ENCODE measurements at regions not wholly inside any gene's neighbourhood (a gene's known extent, or its start where the extent isn't known, plus 50 kb on each side); places are given as distances from the start of the nearest gene placed in this dataset.
"Not testable (repeated sequence)": the region's sequence is repeated elsewhere in the genome, so short reads cannot be mapped to it uniquely, and the experiment has no call there.

DNA sequence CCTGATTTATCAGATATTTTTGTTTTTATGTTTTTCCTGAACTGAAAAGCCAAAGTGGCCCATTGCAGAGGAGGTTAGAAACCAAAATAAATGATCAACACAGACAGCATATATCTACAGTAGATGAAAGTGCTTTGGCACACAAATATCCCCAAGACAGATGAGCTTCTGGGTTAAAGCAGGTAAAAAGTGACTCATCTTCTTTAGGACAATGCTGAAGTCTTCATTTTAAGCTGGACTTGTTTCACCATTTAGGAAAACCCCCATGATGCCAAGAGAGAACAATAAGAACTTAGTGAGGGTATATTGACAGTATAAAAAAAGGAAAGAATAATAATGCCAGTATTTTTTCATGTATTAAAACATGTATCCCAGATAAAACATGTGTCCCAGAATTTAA is 100.8 kb upstream of the OR9G4 start:
- DNase-seq (ENCODE audit: low read depth in 1 of 2, low spot score in 1 of 2): no peak
- in situ Hi-C loops (cut with HindIII; ENCODE audit: low pct_unique_long_range_greater_than_20kb, low sequenced_read_pairs): no loop called here
- TF ChIP-seq JUND (IDR thresholded peaks at IDR 0.05; ENCODE audit: low read depth): no peak

DNA sequence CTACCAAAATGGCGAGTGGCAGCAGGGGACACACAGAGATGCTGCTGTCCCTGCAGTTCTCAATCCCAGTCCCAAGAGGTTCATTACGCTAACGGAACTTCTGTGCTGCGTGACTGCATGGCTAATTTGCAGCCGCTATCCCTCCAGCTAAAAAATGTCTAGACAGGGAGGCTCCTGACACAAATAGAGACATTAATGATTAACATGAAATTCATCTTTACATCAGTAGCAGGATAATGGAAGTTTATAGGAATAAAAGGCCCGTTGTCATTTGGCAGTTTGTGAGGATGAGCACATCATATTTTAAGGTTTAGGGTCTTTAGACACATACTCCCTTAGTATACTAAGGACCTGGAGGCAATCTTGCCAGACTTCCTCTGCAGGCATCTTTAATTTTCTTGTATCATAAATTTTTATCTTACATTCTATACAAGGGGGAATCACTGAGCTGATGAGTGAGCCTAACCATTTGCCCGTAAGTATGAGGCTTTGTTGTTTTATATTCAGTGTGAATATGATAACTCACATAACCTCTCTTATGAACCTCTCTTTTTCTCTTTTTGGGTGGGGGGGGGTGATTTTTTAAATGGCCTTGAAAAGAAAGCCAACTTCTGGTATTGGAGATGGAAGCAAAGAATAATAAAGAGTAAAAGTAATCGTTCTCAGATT is 99.8 kb upstream of the OR9G4 start:
- no peak for TF ChIP-seq JUND (IDR thresholded peaks at IDR 0.05; ENCODE audit: low read depth)
- in situ Hi-C loops (cut with HindIII; ENCODE audit: low pct_unique_long_range_greater_than_20kb, low sequenced_read_pairs): no loop called here
- DNase-seq (ENCODE audit: low read depth in 1 of 2, low spot score in 1 of 2): no peak

DNA sequence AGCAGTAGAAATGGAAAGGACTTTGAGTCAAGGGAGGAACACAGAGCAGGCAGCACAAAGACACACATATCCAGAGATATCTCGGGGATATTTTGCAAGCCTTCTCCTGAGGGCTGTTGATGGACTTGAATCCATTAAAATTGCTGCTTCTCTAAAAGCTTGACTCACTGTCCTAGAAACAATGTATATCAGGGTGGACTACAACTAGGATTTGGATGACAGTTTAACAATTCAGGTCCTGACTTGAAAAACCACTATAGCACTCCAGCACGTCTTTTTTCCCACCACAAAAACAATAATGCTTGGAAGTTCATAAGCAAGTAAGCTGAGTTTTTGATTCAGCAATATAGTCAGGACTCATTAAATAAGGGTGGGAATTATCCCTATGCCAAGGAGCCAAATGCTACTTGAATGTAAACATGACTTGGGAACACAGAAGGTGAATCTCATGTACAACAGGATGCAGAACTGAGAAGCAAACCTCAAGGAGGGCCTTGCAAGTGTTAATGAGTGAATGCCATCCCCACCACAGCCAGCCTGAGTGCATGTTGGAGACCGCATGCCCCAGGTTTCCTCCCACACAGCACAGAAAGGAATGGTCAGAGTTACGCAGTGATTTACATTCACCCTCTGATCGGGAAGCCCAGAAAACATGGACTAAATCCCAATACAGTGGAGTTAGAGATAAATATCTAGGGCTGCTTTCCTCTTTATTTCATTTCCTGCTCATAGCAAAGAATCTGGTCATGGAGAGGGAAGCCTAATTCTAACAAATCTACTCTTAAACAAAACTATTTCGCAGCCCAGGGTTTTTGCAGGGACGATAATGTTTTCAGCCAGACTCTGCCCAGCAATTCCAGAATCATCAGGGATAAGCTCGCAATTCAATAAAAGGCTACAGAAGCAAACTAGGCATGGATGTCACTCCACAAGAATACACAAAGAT is 98.4 kb upstream of the OR9G4 start:
- in situ Hi-C loops (cut with HindIII; ENCODE audit: low pct_unique_long_range_greater_than_20kb, low sequenced_read_pairs): no loop called here

DNA sequence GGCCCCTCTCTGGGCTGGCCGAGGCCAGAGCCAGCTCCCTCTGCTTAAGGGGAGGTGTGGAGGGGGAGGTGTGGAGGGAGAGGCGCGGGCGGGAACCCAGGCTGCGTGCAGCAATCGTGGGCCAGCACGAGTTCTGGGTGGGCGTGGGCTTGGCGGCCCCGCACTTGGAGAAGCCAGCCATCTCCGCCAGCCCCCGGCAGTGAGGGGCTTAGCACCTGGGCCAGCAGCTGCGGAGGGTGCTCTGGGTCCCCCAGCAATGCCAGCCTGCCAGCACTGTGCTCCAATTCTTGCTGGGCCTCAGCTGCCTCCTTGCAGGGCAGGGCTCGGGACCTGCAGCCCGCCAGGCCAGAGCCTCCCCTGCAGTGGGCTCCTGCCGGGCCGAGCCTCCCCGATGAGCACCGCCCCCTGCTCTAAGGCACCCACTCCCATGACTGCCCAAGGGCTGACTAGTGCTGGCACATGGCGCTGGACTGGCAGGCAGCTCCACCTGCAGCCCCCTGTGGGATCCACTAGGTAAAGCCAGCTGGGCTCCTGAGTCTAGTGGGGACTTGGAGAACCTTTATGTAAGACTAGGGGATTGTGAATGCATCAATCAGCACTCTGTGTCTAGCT is 96.7 kb upstream of the OR9G4 start:
- in situ Hi-C loops (cut with HindIII; ENCODE audit: low pct_unique_long_range_greater_than_20kb, low sequenced_read_pairs): no loop called here
- TF ChIP-seq JUND (IDR thresholded peaks at IDR 0.05; ENCODE audit: low read depth): no peak
- no peak for DNase-seq (ENCODE audit: low read depth in 1 of 2, low spot score in 1 of 2)

More for the DNA sequence above, 98.4 kb upstream of the OR9G4 start:
- no peak for TF ChIP-seq JUND (IDR thresholded peaks at IDR 0.05; ENCODE audit: low read depth)
- DNase-seq (ENCODE audit: low read depth in 1 of 2, low spot score in 1 of 2): peak in 1 of 2 experiments; percentile 21

DNA sequence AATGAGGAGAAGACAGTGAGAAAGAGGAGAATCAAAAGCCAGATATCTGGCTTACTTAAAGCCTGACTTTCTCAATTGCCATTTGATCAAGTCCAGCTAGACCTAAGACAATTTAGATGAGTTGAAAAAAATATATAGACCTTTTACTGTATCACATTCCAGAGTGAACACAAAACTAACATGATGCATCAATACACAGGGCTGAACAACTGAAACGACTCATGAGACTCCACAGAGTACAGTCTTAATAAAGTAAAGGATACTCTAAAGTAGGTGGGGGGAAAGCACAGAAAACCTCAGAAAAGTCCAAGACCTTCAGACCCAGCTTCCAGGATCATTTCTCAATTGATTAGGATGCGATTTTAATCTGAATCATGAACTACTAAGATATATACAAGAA is 95.3 kb upstream of the OR9G4 start:
- no peak for TF ChIP-seq JUND (IDR thresholded peaks at IDR 0.05; ENCODE audit: low read depth)
- in situ Hi-C loops (cut with HindIII; ENCODE audit: low pct_unique_long_range_greater_than_20kb, low sequenced_read_pairs): no loop called here
- no peak for DNase-seq (ENCODE audit: low read depth in 1 of 2, low spot score in 1 of 2)

DNA sequence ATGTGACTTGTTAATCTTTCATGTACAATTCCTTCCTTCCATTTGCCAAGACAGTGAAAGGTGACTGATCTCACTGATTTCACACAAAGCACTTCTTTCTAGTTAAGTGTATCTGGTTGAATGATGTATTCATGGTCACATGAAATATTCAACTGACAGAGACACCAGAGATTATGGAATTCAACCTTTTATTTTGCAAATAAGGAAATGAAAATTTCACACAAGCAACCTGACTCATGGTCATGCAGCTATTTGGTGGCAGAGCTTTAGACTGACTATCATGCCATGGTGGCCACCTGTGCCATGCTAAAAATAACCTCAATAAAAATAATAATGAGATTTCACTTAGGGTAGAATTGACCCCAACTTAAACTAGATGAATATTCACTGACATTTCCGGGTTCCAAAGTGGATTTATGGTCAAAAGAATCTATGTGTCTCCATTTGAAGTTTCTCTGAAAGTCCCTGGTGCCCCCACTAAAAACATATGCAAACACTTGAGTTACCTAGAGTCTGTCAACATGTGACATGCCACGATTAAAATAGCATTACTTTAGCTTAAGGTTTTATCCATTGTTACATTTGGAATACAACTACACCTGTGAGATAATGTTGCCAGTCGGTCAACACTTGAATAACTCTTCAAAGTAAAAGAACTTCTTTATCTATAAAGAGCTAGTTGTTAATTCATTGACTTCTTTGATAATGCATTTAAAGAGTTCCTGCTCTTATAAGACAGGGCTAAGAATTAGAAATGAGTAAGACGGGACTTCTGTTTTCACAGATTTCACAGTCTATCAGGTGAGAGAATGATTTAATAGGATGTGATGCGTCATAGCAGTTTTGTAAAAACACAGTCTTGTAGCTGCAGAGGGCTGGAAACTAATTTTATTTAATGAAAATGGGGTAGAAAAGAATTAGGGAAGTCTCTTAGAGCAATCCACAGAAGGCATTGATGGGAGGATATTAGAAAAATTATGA is 94.6 kb upstream of the OR9G4 start:
- DNase-seq (ENCODE audit: low read depth in 1 of 2, low spot score in 1 of 2): no peak
- TF ChIP-seq JUND (IDR thresholded peaks at IDR 0.05; ENCODE audit: low read depth): no peak
- in situ Hi-C loops (cut with HindIII; ENCODE audit: low pct_unique_long_range_greater_than_20kb, low sequenced_read_pairs): no loop called here

DNA sequence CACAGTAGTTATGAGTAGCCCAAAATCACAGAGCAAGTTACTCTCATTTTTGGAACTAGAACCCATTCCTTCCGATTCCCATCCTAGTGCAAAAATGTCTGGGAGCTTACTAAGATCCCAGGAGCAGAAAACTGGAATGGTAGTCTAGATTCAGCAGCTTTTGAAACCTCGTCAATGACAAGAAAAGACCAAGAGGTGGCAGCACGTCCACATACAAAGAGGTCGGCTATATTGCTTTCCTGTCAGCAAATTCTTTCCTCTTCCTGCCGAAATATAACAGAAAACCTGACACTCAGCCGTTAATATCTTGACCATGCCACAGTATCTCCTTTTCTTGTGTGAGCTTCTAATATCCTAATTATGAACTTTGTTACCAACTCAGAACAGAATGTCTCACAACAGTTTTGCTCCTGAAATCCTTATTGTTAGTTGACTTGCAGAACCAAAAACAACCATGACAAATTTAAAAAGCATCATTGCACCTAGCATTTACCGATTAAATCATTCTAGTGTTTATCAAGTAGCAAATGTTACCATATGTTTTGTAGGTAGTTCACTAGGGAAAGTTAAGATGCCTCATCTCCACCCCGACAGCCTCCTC is 92.8 kb upstream of the OR9G4 start:
- TF ChIP-seq JUND (IDR thresholded peaks at IDR 0.05; ENCODE audit: low read depth): no peak
- peak; percentile 53 to 83 for DNase-seq (ENCODE audit: low read depth in 1 of 2, low spot score in 1 of 2)
- in situ Hi-C loops (cut with HindIII; ENCODE audit: low pct_unique_long_range_greater_than_20kb, low sequenced_read_pairs): no loop called here

DNA sequence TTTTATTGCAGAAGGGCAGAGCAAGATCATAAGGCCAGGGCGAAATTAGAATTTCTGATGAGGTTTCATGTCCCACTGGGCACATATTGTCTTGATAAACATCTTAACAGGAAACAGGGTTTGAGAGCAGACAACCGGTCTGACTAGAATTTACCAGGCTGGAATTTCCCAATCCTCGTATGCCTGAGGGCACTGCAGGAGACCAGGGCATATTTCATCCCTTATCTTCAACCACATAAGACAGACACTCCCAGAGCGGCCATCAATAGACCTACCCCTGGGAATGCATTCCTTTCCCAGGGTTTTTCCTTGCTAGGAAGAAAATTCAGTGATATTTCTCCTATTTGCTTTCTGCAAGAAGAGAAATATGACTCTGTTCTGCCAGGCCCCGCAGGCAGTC is 78.9 kb upstream of the OR9G4 start:
- in situ Hi-C loops (cut with HindIII; ENCODE audit: low pct_unique_long_range_greater_than_20kb, low sequenced_read_pairs): not testable (repeated sequence)
- peak in 1 of 2 experiments; percentile 54 for DNase-seq (ENCODE audit: low read depth in 1 of 2, low spot score in 1 of 2)

DNA sequence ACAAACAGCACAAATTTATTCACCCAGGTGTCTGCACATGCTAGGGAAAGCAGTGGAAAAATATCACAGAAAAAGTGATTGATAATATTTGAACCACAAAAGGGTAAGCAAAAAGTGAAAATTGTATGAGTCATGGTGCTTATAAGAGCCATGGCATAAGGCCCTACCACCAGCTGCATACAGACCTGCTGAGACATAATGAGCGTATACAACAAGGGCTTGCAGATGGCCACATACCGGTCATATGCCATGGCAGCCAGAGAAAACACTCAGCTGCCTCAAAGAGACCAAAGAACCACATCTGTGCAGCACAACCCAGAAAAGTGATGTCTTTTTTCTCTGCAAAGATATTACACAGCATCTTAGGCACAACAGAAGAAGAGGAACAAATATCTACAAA is 71.4 kb upstream of the OR9G4 start:
- DNase-seq (ENCODE audit: low read depth in 1 of 2, low spot score in 1 of 2): no peak
- in situ Hi-C loops (cut with HindIII; ENCODE audit: low pct_unique_long_range_greater_than_20kb, low sequenced_read_pairs): no loop called here
- TF ChIP-seq JUND (IDR thresholded peaks at IDR 0.05; ENCODE audit: low read depth): no peak

DNA sequence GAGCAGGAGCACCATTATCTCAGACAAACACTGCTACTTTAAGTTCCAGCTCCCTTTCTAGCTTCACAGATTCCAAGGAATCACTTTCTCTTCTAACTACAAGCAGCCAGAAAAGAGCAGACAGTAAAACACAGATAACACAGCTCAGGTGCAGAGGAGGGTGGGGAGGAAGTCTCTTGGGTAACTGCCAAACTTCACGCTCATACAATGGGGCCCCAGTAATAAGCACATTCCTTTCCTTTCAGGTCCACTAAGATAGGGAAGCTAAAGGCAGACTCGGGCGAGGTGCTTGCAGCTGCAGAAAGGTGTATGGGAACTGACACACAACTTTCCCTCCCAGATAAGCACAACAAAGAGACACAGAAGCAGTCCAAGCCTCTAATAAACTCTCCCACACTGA is 69.2 kb upstream of the OR9G4 start:
- in situ Hi-C loops (cut with HindIII; ENCODE audit: low pct_unique_long_range_greater_than_20kb, low sequenced_read_pairs): no loop called here
- no peak for TF ChIP-seq JUND (IDR thresholded peaks at IDR 0.05; ENCODE audit: low read depth)
- DNase-seq (ENCODE audit: low read depth in 1 of 2, low spot score in 1 of 2): no peak

DNA sequence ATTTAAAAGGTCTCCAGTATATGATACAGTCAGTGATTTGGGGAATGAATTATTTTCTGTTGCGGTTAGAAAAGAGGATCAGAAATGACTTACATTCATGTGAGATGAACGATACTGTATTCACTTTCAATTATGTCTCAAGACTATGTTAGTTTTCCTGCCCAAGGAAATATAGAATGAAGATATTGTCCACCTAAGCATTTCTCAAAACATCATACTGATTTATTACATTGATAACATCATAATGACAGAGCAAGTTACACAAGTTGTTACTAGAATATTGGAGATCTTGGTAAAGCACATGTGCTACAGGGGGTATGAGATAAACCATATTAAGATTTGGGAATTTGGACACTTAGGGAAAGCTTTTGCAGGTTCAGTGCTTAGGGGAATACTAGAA is 67.8 kb upstream of the OR9G4 start:
- no peak for TF ChIP-seq JUND (IDR thresholded peaks at IDR 0.05; ENCODE audit: low read depth)
- no peak for DNase-seq (ENCODE audit: low read depth in 1 of 2, low spot score in 1 of 2)
- in situ Hi-C loops (cut with HindIII; ENCODE audit: low pct_unique_long_range_greater_than_20kb, low sequenced_read_pairs): no loop called here

DNA sequence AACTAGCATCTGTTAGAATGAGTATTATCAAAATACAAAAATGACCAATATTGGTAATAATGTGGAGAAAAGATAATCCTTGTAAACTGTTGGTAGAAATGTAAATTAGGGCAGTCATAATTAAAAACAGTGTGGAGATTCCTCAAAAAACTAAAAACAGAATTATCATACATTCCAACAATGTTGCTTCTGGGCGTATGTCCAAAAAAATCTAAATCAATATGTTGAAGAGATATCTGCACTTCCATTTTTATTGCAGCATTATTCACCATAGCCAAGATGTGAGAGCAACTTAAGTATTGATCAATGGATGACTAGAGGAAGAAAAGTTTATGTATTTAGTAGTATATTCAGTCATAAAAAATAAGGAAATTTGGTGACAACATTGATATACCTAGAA is 59.8 kb upstream of the OR9G4 start:
- no peak for DNase-seq (ENCODE audit: low read depth in 1 of 2, low spot score in 1 of 2)
- no peak for TF ChIP-seq JUND (IDR thresholded peaks at IDR 0.05; ENCODE audit: low read depth)
- in situ Hi-C loops (cut with HindIII; ENCODE audit: low pct_unique_long_range_greater_than_20kb, low sequenced_read_pairs): no loop called here

All from T47D (cell line).